Common myeloid progenitor, CD34-positive (primary cell): ENCODE measurements at regions not wholly inside any gene's neighbourhood (a gene's known extent, or its start where the extent isn't known, plus 50 kb on each side); places are given as distances from the start of the nearest gene placed in this dataset.

Experiments
- CTCF ChIA-PET: fragments of 350-600 bp; sonication (Branson Sonifier 250); formaldehyde crosslinking; loops from one replicate; lab custom pipeline; 2021; ENCODE audit warnings: antibody characterized with exemption; lab: Charles Lee
- POLR2A ChIA-PET: fragments of 350-600 bp; sonication (Branson Sonifier 250); formaldehyde crosslinking; loops from one replicate; lab custom pipeline; 2021; ENCODE audit warnings: antibody characterized with exemption; lab: Charles Lee
- DNase-seq, 3 donors: peaks; one replicate each; pipeline versions ENCODE4 v3.0.0 to v3.0.0-alpha.2; 2013
- H3K27ac ChIP-seq, 2 experiments: 1 replicate in 1 of 2; 2 replicates in 1 of 2; pipeline ENCODE4 v1.7.0; 2013; ENCODE audit warnings: inconsistent platforms in 2 of 2, low read length in 2 of 2, mild to moderate bottlenecking in 2 of 2, low read depth in 1 of 2, moderate library complexity in 1 of 2; ENCODE audit not compliant: severe bottlenecking in 2 of 2, insufficient read depth in 1 of 2, poor library complexity in 1 of 2
- H3K27me3 ChIP-seq, 5 experiments: replicated peaks in 2 of 5; 1 replicate in 3 of 5; 2 replicates in 2 of 5; pipeline versions ENCODE4 v1.6.1 to v1.7.0; 2013; ENCODE audit warnings: low read length in 4 of 5, mild to moderate bottlenecking in 2 of 5, moderate library complexity in 2 of 5, inconsistent platforms in 1 of 5; ENCODE audit not compliant: insufficient read depth in 5 of 5, control insufficient read depth in 4 of 5
- H3K36me3 ChIP-seq, 4 experiments: 1 replicate in 2 of 4; 2 replicates in 2 of 4; pipeline versions ENCODE4 v1.6.1 to v1.7.0; 2013; ENCODE audit warnings: low read length in 3 of 4, control low read depth in 1 of 4, mild to moderate bottlenecking in 1 of 4; ENCODE audit not compliant: control insufficient read depth in 4 of 4, insufficient read depth in 4 of 4
- H3K4me1 ChIP-seq, 4 experiments: 1 replicate in 3 of 4; 2 replicates in 1 of 4; pipeline versions ENCODE4 v1.6.1 to v1.7.1; 2013; ENCODE audit warnings: low read length in 3 of 4, mild to moderate bottlenecking in 3 of 4, control low read depth in 1 of 4, inconsistent platforms in 1 of 4, moderate library complexity in 1 of 4; ENCODE audit not compliant: control insufficient read depth in 4 of 4, insufficient read depth in 4 of 4; ENCODE audit errors: control extremely low read depth in 1 of 4
- H3K4me3 ChIP-seq, 7 experiments: 1 replicate in 4 of 7; 2 replicates in 3 of 7; pipeline versions ENCODE4 v1.5.1 to v1.7.0; 2013; ENCODE audit warnings: mild to moderate bottlenecking in 7 of 7, low read length in 6 of 7, moderate library complexity in 6 of 7, inconsistent platforms in 2 of 7, low read depth in 2 of 7, control low read depth in 1 of 7; ENCODE audit not compliant: insufficient read depth in 4 of 7, control insufficient read depth in 1 of 7; ENCODE audit errors: extremely low read depth in 1 of 7
- H3K9me3 ChIP-seq, 5 experiments: 1 replicate in 4 of 5; 2 replicates in 1 of 5; pipeline versions ENCODE4 v1.6.1 to v1.7.1; 2013; ENCODE audit warnings: low read length in 4 of 5, mild to moderate bottlenecking in 2 of 5, inconsistent platforms in 1 of 5, low read depth in 1 of 5, moderate library complexity in 1 of 5; ENCODE audit not compliant: control insufficient read depth in 4 of 5, insufficient read depth in 2 of 5; ENCODE audit errors: control extremely low read depth in 1 of 5
- WGBS: methylation state at CpG from one replicate; pipeline ENCODE4 v1.1.5; 2013; ENCODE audit not compliant: insufficient coverage; 5-methylcytosine and 5-hydroxymethylcytosine counted together

DNA sequence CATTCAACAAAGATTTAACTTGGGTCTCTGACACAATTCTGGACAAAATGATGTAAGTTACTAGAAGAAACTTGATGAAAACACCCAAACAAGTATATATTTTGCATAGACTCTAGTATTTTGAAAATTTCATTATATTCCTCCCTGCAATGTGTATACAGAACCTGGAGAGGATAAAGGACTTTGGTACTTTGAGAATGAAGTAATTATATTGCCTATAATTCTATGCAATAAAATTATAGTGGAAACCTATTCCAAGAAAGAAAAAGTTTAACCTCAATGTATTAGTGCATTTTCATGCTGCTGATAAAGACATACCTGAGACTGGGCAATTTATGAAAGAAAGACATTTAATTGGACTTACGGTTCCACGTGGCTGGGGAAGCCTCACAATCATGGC lies 1146.1 kb downstream of the KCNT2 start:
- ChIA-PET POLR2A (no interaction called here), CTCF (no interaction called here)
- no peak for DNase-seq
- H3K27ac ChIP-seq = no peak overlapping the region
- H3K9me3 ChIP-seq = no peaks in the 10 kb centered on the region
- H3K27me3 ChIP-seq = no peaks in the 10 kb centered on the region
- no peaks in the 10 kb centered on the region for H3K4me1 ChIP-seq
- WGBS = 94% methylated on average over 2 of the region's 2 CpGs
- H3K4me3 ChIP-seq = no peak overlapping the region
- no peaks in the 10 kb centered on the region for H3K36me3 ChIP-seq

DNA sequence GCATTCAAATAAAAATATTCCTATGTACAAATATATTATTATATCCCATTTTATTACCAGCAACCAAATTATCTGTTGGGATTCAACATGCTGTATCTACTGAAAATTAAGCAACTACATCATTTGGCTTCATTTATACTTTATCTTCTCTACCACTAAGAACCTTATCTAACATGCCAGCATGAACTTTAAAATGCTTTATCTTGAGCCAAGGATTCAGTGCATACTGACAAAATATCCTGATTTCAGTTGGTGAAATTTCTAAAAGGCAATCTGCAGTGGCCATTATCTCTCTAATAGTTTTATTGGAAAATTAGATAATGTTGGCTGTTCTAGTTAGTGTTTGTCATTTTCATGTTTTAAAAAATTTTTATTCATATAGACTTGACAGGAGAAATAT lies 1149.9 kb downstream of the KCNT2 start:
- DNase-seq = no peak
- Histone ChIP-seq H3K27ac (no peak overlapping the region), H3K4me3 (no peak overlapping the region), H3K27me3 (no peaks in the 10 kb centered on the region), H3K9me3 (no peaks in the 10 kb centered on the region), H3K36me3 (no peaks in the 10 kb centered on the region), H3K4me1 (no peaks in the 10 kb centered on the region)
- CTCF ChIA-PET = no interaction called here
- POLR2A ChIA-PET = no interaction called here

- ChIA-PET CTCF (no interaction called here), POLR2A (no interaction called here)
- Histone ChIP-seq H3K4me1 (no peaks in the 10 kb centered on the region), H3K36me3 (no peaks in the 10 kb centered on the region), H3K27ac (no peak overlapping the region), H3K27me3 (no peaks in the 10 kb centered on the region), H3K4me3 (no peak overlapping the region), H3K9me3 (no peaks in the 10 kb centered on the region)
- no peak for DNase-seq
- WGBS = 46% methylated on average over 2 of the region's 2 CpGs
Observed at GRCh38 chr1:195450794-195451193, 1157.4 kb downstream of the KCNT2 start.

DNA sequence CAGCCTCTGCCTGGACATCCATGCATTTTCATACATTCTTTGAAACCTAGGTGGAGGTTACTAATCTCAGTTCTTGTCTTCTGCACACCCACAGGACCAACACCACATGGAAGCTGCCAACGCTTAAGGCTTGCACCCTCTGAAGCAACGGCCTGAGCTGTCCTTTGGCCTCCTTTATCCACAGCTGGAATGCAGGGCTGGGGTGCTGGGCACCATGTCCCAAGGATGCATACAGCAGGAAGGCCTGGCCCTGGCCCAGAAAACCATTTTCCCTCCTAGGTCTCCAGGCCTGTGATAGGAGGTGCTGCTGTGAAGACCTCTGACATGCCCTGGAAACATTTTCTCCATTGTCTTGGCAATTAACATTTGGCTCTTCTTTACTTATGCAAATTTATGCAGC lies 1168.6 kb downstream of the KCNT2 start:
- Histone ChIP-seq H3K4me1 (no peaks in the 10 kb centered on the region), H3K9me3 (no peaks in the 10 kb centered on the region), H3K4me3 (no peak overlapping the region), H3K27me3 (no peaks in the 10 kb centered on the region), H3K36me3 (no peaks in the 10 kb centered on the region), H3K27ac (no peak overlapping the region)
- DNase-seq = no peak
- ChIA-PET CTCF (no interaction called here), POLR2A (no interaction called here)
- 94% methylated on average over 2 of the region's 2 CpGs for WGBS

- CTCF ChIA-PET = no interaction called here
- POLR2A ChIA-PET = no interaction called here
Observed at GRCh38 chr1:195434566-195435203, 1173.6 kb downstream of the KCNT2 start.

DNA sequence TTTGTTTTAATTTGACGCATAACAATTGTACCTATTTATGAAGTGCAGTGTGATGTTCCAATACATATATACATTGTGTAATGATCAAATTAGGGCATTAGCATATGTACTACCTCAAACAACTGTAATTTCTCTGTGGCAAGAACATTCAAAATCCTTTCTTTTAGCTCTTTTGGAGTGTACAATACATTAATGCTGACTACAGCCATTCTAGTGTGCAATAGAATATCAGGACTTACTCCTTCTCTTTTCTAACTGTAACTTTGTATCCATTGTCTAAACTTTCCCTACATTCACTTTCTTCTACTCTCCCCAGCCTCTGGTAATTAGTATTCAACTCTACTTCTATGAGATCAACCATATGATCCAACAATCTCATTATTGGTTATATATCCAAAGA lies 1177.4 kb downstream of the KCNT2 start:
- H3K27ac ChIP-seq = no peak overlapping the region
- CTCF ChIA-PET = no interaction called here

More at GRCh38 chr1:195434566-195435203, 1173.6 kb downstream of the KCNT2 start:
- no peak for DNase-seq
- Histone ChIP-seq H3K9me3 (no peaks in the 10 kb centered on the region), H3K27ac (no peak overlapping the region), H3K4me1 (no peaks in the 10 kb centered on the region), H3K27me3 (no peaks in the 10 kb centered on the region), H3K4me3 (no peak overlapping the region), H3K36me3 (no peaks in the 10 kb centered on the region)
- 92% methylated on average over 3 of the region's 4 CpGs for WGBS

DNA sequence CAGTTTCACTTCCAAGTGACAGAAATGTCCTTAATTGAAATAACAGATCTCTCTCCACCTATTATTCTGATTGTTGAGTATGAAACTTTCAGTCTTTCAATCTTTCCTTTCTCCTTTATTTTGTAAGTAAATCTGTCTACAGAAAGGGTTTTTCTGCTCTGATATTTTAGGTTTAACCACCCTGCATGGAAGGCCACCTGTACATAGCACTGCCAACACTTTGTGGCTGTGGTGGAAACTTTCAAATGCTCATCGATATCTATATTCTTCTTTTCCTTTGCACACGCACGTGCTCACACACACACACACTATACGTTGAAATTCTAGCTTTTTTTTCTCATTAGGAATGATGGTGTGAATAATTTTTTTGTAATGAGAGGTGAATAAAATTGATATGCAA lies 1179.3 kb downstream of the KCNT2 start:
- Histone ChIP-seq H3K4me1 (no peaks in the 10 kb centered on the region), H3K27me3 (no peaks in the 10 kb centered on the region), H3K9me3 (no peaks in the 10 kb centered on the region), H3K36me3 (no peaks in the 10 kb centered on the region), H3K4me3 (no peak overlapping the region), H3K27ac (no peak overlapping the region)
- DNase-seq = no peak
- WGBS = no CpG with 5 or more reads among the region's 4 CpGs
- ChIA-PET CTCF (no interaction called here), POLR2A (no interaction called here)

More for the DNA sequence above, 1177.4 kb downstream of the KCNT2 start:
- POLR2A ChIA-PET = no interaction called here
- no peaks in the 10 kb centered on the region for H3K9me3 ChIP-seq
- H3K4me1 ChIP-seq = no peaks in the 10 kb centered on the region
- H3K36me3 ChIP-seq = no peaks in the 10 kb centered on the region
- no peaks in the 10 kb centered on the region for H3K27me3 ChIP-seq
- H3K4me3 ChIP-seq = no peak overlapping the region
- WGBS = no CpG with 5 or more reads among the region's 1 CpG
- DNase-seq = no peak
